HepG2 (cell line): ENCODE measurements at regions not wholly inside any gene's neighbourhood (a gene's known extent, or its start where the extent isn't known, plus 50 kb on each side); places are given as distances from the start of the nearest gene placed in this dataset.

Experiments
- MAZ ChIP-seq, 2 experiments: sonication (generic) in 1 of 2; formaldehyde crosslinking in 1 of 2; IDR thresholded peaks; 2 replicates each; pipeline versions ENCODE4 v1.5.0 to v1.6.1; 2012 to 2020; ENCODE audit warnings: low read depth in 2 of 2, mild to moderate bottlenecking in 2 of 2, borderline replicate concordance in 1 of 2, improper control_type of control experiment in 1 of 2, low read length in 1 of 2, missing genetic modification reagents in 1 of 2, moderate library complexity in 1 of 2
- NFYB ChIP-seq: sonication (generic); formaldehyde crosslinking; IDR thresholded peaks from 2 replicates; pipeline ENCODE4 v1.4.0; 2020; ENCODE audit warnings: missing genetic modification reagents
- PHF8 ChIP-seq: sonication (generic); formaldehyde crosslinking; IDR thresholded peaks from 2 replicates; pipeline ENCODE4 v1.5.0; 2020; ENCODE audit warnings: missing genetic modification reagents
- RELA ChIP-seq: sonication (generic); formaldehyde crosslinking; IDR thresholded peaks from 2 replicates; pipeline ENCODE4 v1.4.0; 2020; ENCODE audit warnings: missing genetic modification reagents
- SMC3 ChIP-seq: IDR thresholded peaks from 2 replicates; pipeline ENCODE4 v1.6.1; 2011; ENCODE audit warnings: low read length, improper control_type of control experiment
- TCF7L2 ChIP-seq: IDR thresholded peaks from 2 replicates; pipeline ENCODE4 v1.6.1; 2011; ENCODE audit warnings: mild to moderate bottlenecking, low read depth, low read length, moderate library complexity
- ZNF552 ChIP-seq: sonication (generic); formaldehyde crosslinking; IDR thresholded peaks from 2 replicates; pipeline ENCODE4 v1.9.0; 2022; ENCODE audit warnings: missing genetic modification reagents, mild to moderate bottlenecking, borderline replicate concordance
- ZNF619 ChIP-seq: sonication (generic); formaldehyde crosslinking; IDR thresholded peaks from 2 replicates; pipeline ENCODE4 v1.4.0; 2020; ENCODE audit warnings: mild to moderate bottlenecking, missing genetic modification reagents
- ZNF670 ChIP-seq: sonication (generic); formaldehyde crosslinking; IDR thresholded peaks from 2 replicates; pipeline ENCODE4 v1.8.0; 2022; ENCODE audit warnings: mild to moderate bottlenecking, missing genetic modification reagents, borderline replicate concordance
- TF ChIP-seq, protein P1 (sequence below): fragments of 450-650 bp; IDR thresholded peaks from 2 replicates; pipeline ENCODE4 v1.6.1; 2016

GRCh38 chr6:21906826-21907225 is 313.3 kb downstream of the SOX4 start:
- TF ChIP-seq SMC3 (no peak), NFYB (CRISPR knock-in tag) (no peak), ZNF552 (no peak), RELA (CRISPR knock-in tag) (no peak), ZNF670 (CRISPR knock-in tag) (no peak), PHF8 (CRISPR knock-in tag) (no peak), TCF7L2 (no peak), MAZ (IDR thresholded peaks at IDR 0.05; ENCODE audit: borderline replicate concordance, low read depth, low read length) (no peak), MAZ (CRISPR knock-in tag; IDR thresholded peaks at IDR 0.05; ENCODE audit: low read depth) (no peak), ZNF619 (no peak)
- TF ChIP-seq, protein P1, sequence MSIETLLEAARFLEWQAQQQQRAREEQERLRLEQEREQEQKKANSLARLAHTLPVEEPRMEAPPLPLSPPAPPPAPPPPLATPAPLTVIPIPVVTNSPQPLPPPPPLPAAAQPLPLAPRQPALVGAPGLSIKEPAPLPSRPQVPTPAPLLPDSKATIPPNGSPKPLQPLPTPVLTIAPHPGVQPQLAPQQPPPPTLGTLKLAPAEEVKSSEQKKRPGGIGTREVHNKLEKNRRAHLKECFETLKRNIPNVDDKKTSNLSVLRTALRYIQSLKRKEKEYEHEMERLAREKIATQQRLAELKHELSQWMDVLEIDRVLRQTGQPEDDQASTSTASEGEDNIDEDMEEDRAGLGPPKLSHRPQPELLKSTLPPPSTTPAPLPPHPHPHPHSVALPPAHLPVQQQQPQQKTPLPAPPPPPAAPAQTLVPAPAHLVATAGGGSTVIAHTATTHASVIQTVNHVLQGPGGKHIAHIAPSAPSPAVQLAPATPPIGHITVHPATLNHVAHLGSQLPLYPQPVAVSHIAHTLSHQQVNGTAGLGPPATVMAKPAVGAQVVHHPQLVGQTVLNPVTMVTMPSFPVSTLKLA: no peak
